IMR-90 (cell line): ENCODE measurements at regions not wholly inside any gene's neighbourhood (a gene's known extent, or its start where the extent isn't known, plus 50 kb on each side); places are given as distances from the start of the nearest gene placed in this dataset.

Experiments
- ATAC-seq: fragments of 200-7000 bp; cut with Tn5 transposase; 2 replicates; pipeline ENCODE4 v1.9.1; 2020; ENCODE audit warnings: low read depth, mild to moderate bottlenecking, moderate library complexity
- BruUV-seq: library from RNA; stranded (reverse); fragments of 400-500 nt; replicated peaks from 2 replicates; lab custom pipeline; 2021; lab: Mats Ljungman, UMichigan
- CTCF ChIA-PET: fragments of 300-600 bp; formaldehyde crosslinking; extraction: SDS; loops from one replicate; lab custom pipeline; 2021; ENCODE audit warnings: antibody characterized with exemption; lab: Yijun Ruan, JAX
- POLR2A ChIA-PET: fragments of 300-600 bp; sonication (Branson Sonifier 250); formaldehyde crosslinking; loops from one replicate; lab custom pipeline; 2022; ENCODE audit warnings: antibody characterized with exemption; ENCODE audit not compliant: unreplicated experiment; lab: Charles Lee
- DNase-seq: peaks from one replicate; pipeline ENCODE4 v3.0.0; 2013
- H2AFZ ChIP-seq: replicated peaks from 2 replicates; pipeline ENCODE3; 2013; ENCODE audit warnings: low read length, mild to moderate bottlenecking; ENCODE audit not compliant: poor library complexity
- H2AK5ac ChIP-seq: 2 replicates; pipeline ENCODE4 v1.6.1; 2013; ENCODE audit warnings: low read depth, low read length, inconsistent platforms
- H2AK9ac ChIP-seq: replicated peaks from 2 replicates; pipeline ENCODE3; 2013; ENCODE audit warnings: mild to moderate bottlenecking, low read depth, low read length, moderate library complexity; ENCODE audit not compliant: poor library complexity
- H2BK120ac ChIP-seq: 2 replicates; pipeline ENCODE4 v1.6.1; 2013; ENCODE audit warnings: low read depth, low read length, inconsistent platforms
- H2BK15ac ChIP-seq: 3 replicates; pipeline ENCODE4 v1.6.1; 2013; ENCODE audit warnings: low read depth, low read length, inconsistent platforms
- H2BK20ac ChIP-seq: 2 replicates; pipeline ENCODE4 v1.6.1; 2013; ENCODE audit warnings: low read depth, mild to moderate bottlenecking, inconsistent platforms, low read length, moderate library complexity
- H2BK5ac ChIP-seq: 2 replicates; pipeline ENCODE4 v1.6.1; 2013; ENCODE audit warnings: mild to moderate bottlenecking, low read depth, low read length, inconsistent platforms; ENCODE audit not compliant: poor library complexity, severe bottlenecking
- H3K14ac ChIP-seq: replicated peaks from 2 replicates; pipeline ENCODE4 v1.6.1; 2013; ENCODE audit warnings: low read depth, low read length, inconsistent platforms
- H3K18ac ChIP-seq: 2 replicates; pipeline ENCODE4 v1.6.1; 2013; ENCODE audit warnings: low read depth, low read length, control low read depth
- H3K23ac ChIP-seq: 2 replicates; pipeline ENCODE4 v1.6.1; 2013; ENCODE audit warnings: low read depth, low read length, inconsistent platforms
- H3K27ac ChIP-seq: 2 replicates; pipeline ENCODE4 v1.5.1; 2013; ENCODE audit warnings: mild to moderate bottlenecking, control low read depth, low read length; ENCODE audit not compliant: insufficient read depth
- H3K27me3 ChIP-seq: 2 replicates; pipeline ENCODE4 v1.6.1; 2013; ENCODE audit warnings: low read length; ENCODE audit not compliant: control insufficient read depth, insufficient read depth
- H3K36me3 ChIP-seq: 2 replicates; pipeline ENCODE4 v1.6.1; 2013; ENCODE audit warnings: low read length, mixed read lengths; ENCODE audit not compliant: control insufficient read depth, insufficient read depth
- H3K4ac ChIP-seq: 2 replicates; pipeline ENCODE4 v1.6.1; 2013; ENCODE audit warnings: low read depth, low read length, inconsistent platforms
- H3K4me1 ChIP-seq: 2 replicates; pipeline ENCODE4 v1.6.1; 2013; ENCODE audit warnings: low read length, mixed read lengths; ENCODE audit not compliant: control insufficient read depth, insufficient read depth
- H3K4me2 ChIP-seq: 2 replicates; pipeline ENCODE4 v1.6.1; 2013; ENCODE audit warnings: low read depth, mild to moderate bottlenecking, control low read depth, low read length, moderate library complexity
- H3K4me3 ChIP-seq: 2 replicates; pipeline ENCODE4 v1.5.1; 2013; ENCODE audit warnings: low read depth, mild to moderate bottlenecking, control low read depth, low read length, moderate library complexity; ENCODE audit not compliant: insufficient read depth
- H3K56ac ChIP-seq: 2 replicates; pipeline ENCODE4 v1.6.1; 2013; ENCODE audit warnings: low read length, inconsistent platforms; ENCODE audit not compliant: insufficient read depth; ENCODE audit errors: extremely low read depth
- H3K79me1 ChIP-seq, 2 experiments: 2 replicates each; pipeline ENCODE4 v1.6.1; 2013; ENCODE audit warnings: low read length in 2 of 2, inconsistent platforms in 1 of 2, low read depth in 1 of 2
- H3K9ac ChIP-seq: 2 replicates; pipeline ENCODE4 v1.6.1; 2013; ENCODE audit warnings: low read depth, low read length, control low read depth
- H3K9me1 ChIP-seq: 2 replicates; pipeline ENCODE4 v1.6.1; 2013; ENCODE audit warnings: low read length, inconsistent platforms; ENCODE audit not compliant: insufficient read depth
- H3K9me3 ChIP-seq: 2 replicates; pipeline ENCODE4 v1.6.1; 2013; ENCODE audit warnings: low read length; ENCODE audit not compliant: control insufficient read depth, insufficient read depth
- H4K20me1 ChIP-seq: 2 replicates; pipeline ENCODE4 v1.6.1; 2013; ENCODE audit warnings: low read length, inconsistent platforms; ENCODE audit not compliant: insufficient read depth
- H4K5ac ChIP-seq: 2 replicates; pipeline ENCODE4 v1.6.1; 2013; ENCODE audit warnings: mild to moderate bottlenecking, low read depth, low read length, control low read depth
- H4K8ac ChIP-seq, 2 experiments: 2 replicates each; pipeline ENCODE4 v1.6.1; 2013; ENCODE audit warnings: low read depth in 2 of 2, low read length in 2 of 2, control low read depth in 1 of 2, inconsistent platforms in 1 of 2
- H4K91ac ChIP-seq: 2 replicates; pipeline ENCODE4 v1.6.1; 2013; ENCODE audit warnings: low read depth, low read length, inconsistent platforms; ENCODE audit not compliant: insufficient read depth
- BHLHE40 ChIP-seq: fragments of 150-350 bp; IDR thresholded peaks from 2 replicates; pipeline ENCODE4 v1.6.1; 2016; ENCODE audit warnings: mild to moderate bottlenecking, low read depth, low read length
- CEBPB ChIP-seq: IDR thresholded peaks from 2 replicates; pipeline ENCODE4 v1.6.1; 2012; ENCODE audit warnings: low read depth, low read length, improper control_type of control experiment
- CTCF ChIP-seq: conservative IDR thresholded peaks from 2 replicates; pipeline ENCODE4 v1.5.1; 2012; ENCODE audit warnings: mild to moderate bottlenecking, low read depth, low read length, improper control_type of control experiment
- ELK1 ChIP-seq: fragments of 150-350 bp; IDR thresholded peaks from 2 replicates; pipeline ENCODE4 v1.6.1; 2016; ENCODE audit warnings: low read depth, mild to moderate bottlenecking, low read length, moderate library complexity, borderline replicate concordance
- FOS ChIP-seq: fragments of 150-350 bp; IDR thresholded peaks from 2 replicates; pipeline ENCODE4 v1.6.1; 2016; ENCODE audit warnings: low read depth, low read length
- MAFK ChIP-seq: IDR thresholded peaks from 2 replicates; pipeline ENCODE4 v1.6.1; 2012; ENCODE audit warnings: low read depth, low read length, improper control_type of control experiment
- MXI1 ChIP-seq: IDR thresholded peaks from 2 replicates; pipeline ENCODE4 v1.6.1; 2012; ENCODE audit warnings: low read depth, mild to moderate bottlenecking, low read length, moderate library complexity, borderline replicate concordance
- POLR2A ChIP-seq: IDR thresholded peaks from 2 replicates; pipeline ENCODE4 v1.6.1; 2012; ENCODE audit warnings: mild to moderate bottlenecking, low read depth, low read length
- RAD21 ChIP-seq: IDR thresholded peaks from 2 replicates; pipeline ENCODE4 v1.6.1; 2012; ENCODE audit warnings: low read length, improper control_type of control experiment
- RFX5 ChIP-seq: IDR thresholded peaks from 2 replicates; pipeline ENCODE4 v1.8.0; 2012; ENCODE audit warnings: low read depth, mild to moderate bottlenecking, low read length, moderate library complexity
- SMC3 ChIP-seq: fragments of 150-350 bp; IDR thresholded peaks from 2 replicates; pipeline ENCODE4 v1.6.1; 2016; ENCODE audit warnings: low read depth, mild to moderate bottlenecking, antibody characterized with exemption, low read length, moderate library complexity
- WGBS, 2 experiments: methylation state at CpG; one replicate each; pipeline versions ENCODE4 v1.1.5 to v1.1.7; 2013; ENCODE audit warnings: missing lambda C conversion rate in 2 of 2; ENCODE audit not compliant: insufficient read length in 1 of 2; ENCODE audit errors: extremely low coverage in 2 of 2; 5-methylcytosine and 5-hydroxymethylcytosine counted together
- dilution Hi-C: fragments of 300-500 bp; cut with HindIII; formaldehyde crosslinking; loops from one replicate; pipeline ENCODE4 v1.14.3; 2018; ENCODE audit warnings: low sequenced_read_pairs; ENCODE audit not compliant: unreplicated experiment
- in situ Hi-C: fragments of 300-500 bp; cut with MboI; formaldehyde crosslinking; loops from 3 replicates; pipeline ENCODE4 v1.14.3; 2019; ENCODE audit warnings: low sequenced_read_pairs, inconsistent platforms, mixed read lengths
- intact Hi-C: fragments of 100-400 bp; cut with micrococcal nuclease; formaldehyde crosslinking; loops from 2 replicates; pipeline ENCODE4 v1.10.0; 2022

- no peak overlapping the region for H2BK120ac ChIP-seq
- H3K27me3 ChIP-seq, result no peaks in the 10 kb centered on the region
- dilution Hi-C loops (no loop called here), intact Hi-C loops (no loop called here), in situ Hi-C loops (no loop called here)
- no peaks in the 10 kb centered on the region for H3K36me3 ChIP-seq
- no peak overlapping the region for H4K91ac ChIP-seq
- no peak overlapping the region for H3K4ac ChIP-seq
- no peak overlapping the region for H3K18ac ChIP-seq
- ATAC-seq, result no peak
- no peak overlapping the region for H3K56ac ChIP-seq
- no peak overlapping the region for H2BK20ac ChIP-seq
- BruUV-seq, result no TSS peak
- H3K9ac ChIP-seq, result no peak overlapping the region
- no peak for DNase-seq
- WGBS, 2 experiments, result no CpG with 5 or more reads among the region's 4 CpGs
- H3K23ac ChIP-seq, result no peak overlapping the region
- peaks cover 4% of the 10 kb centered on the region for H3K9me3 ChIP-seq
- no peaks in the 10 kb centered on the region for H3K79me1 ChIP-seq
- H3K14ac ChIP-seq, result no peak overlapping the region
- H3K4me3 ChIP-seq, result no peak overlapping the region
- no peak overlapping the region for H3K27ac ChIP-seq
- H2BK15ac ChIP-seq, result no peak overlapping the region
- no peak overlapping the region for H4K8ac ChIP-seq
- no peak overlapping the region for H2AFZ ChIP-seq
- H4K20me1 ChIP-seq, result no peaks in the 10 kb centered on the region
- CTCF ChIA-PET, result interaction anchor here (1.0 kb wide), 1 partner anchor 624 kb away, joined by 3 read pairs; no protein-coding TSS in a partner anchor
- no peak overlapping the region for H4K5ac ChIP-seq
- POLR2A ChIA-PET, result no interaction called here
- H3K9me1 ChIP-seq, result no peaks in the 10 kb centered on the region
- no peak overlapping the region for H2BK5ac ChIP-seq
- H2AK9ac ChIP-seq, result no peak overlapping the region
- no peaks in the 10 kb centered on the region for H3K4me1 ChIP-seq
- H2AK5ac ChIP-seq, result no peak overlapping the region
- H3K4me2 ChIP-seq, result no peak overlapping the region
- no peak for TF ChIP-seq ELK1
- TF ChIP-seq SMC3, result no peak
- TF ChIP-seq POLR2A, result no peak
- no peak for TF ChIP-seq CTCF
- TF ChIP-seq FOS, result no peak
- TF ChIP-seq RFX5, result no peak
- TF ChIP-seq RAD21, result no peak
- no peak for TF ChIP-seq CEBPB
- TF ChIP-seq BHLHE40, result no peak
- TF ChIP-seq MAFK, result no peak
- TF ChIP-seq MXI1, result no peak
These were observed 316.7 kb upstream of the IGF1R start for GRCh38 chr15:98331676-98332075.
